SK-N-SH (cell line): ENCODE measurements at regions not wholly inside any gene's neighbourhood (a gene's known extent, or its start where the extent isn't known, plus 50 kb on each side); places are given as distances from the start of the nearest gene placed in this dataset.
"Not testable (repeated sequence)": the region's sequence is repeated elsewhere in the genome, so short reads cannot be mapped to it uniquely, and the experiment has no call there.

Experiments used
- CTCF ChIA-PET: fragments of 300-600, 350-600 bp; formaldehyde crosslinking; extraction: SDS; loops from one replicate; lab custom pipeline; 2021; lab: Yijun Ruan, JAX
- POLR2A ChIA-PET: fragments of 350-600 bp; sonication (Branson Sonifier 250); formaldehyde crosslinking; extraction: SDS; loops from one replicate; lab custom pipeline; 2020; ENCODE audit warnings: antibody characterized with exemption, inconsistent platforms; lab: Yijun Ruan, JAX
- DNase-seq: peaks from one replicate; pipeline ENCODE4 v3.0.0; 2012
- H2AFZ ChIP-seq: fragments of 200-600 bp; sonication (generic); 2 replicates; pipeline ENCODE4 v1.8.1; 2016; ENCODE audit warnings: antibody characterized with exemption, mild to moderate bottlenecking, low read depth
- H3F3A ChIP-seq: fragments of 200-600 bp; sonication (generic); replicated peaks from 2 replicates; pipeline ENCODE3; 2016; ENCODE audit warnings: antibody characterized with exemption, mild to moderate bottlenecking; ENCODE audit not compliant: insufficient read depth
- H3K27ac ChIP-seq, 2 experiments: fragments of 200-500 bp in 1 of 2; fragments of 200-600 bp in 1 of 2; sonication (Bioruptor generic) in 1 of 2; sonication (generic), shearing (Covaris generic) in 1 of 2; 2 replicates each; pipeline versions ENCODE4 v1.5.1 to v1.6.1; 2014 to 2016; ENCODE audit warnings: low read depth in 2 of 2, inconsistent platforms in 1 of 2, low read length in 1 of 2, mild to moderate bottlenecking in 1 of 2, mixed read lengths in 1 of 2
- H3K27me3 ChIP-seq: fragments of 200-600 bp; sonication (generic), shearing (Covaris generic); 2 replicates; pipeline ENCODE4 v1.6.1; 2016; ENCODE audit warnings: mixed run types; ENCODE audit not compliant: insufficient read depth
- H3K36me3 ChIP-seq, 2 experiments: fragments of 200-500 bp in 1 of 2; fragments of 200-600 bp in 1 of 2; sonication (Bioruptor generic) in 1 of 2; sonication (generic) in 1 of 2; replicated peaks in 1 of 2; 2 replicates each; pipeline versions ENCODE3 to v1.5.1; 2014 to 2016; ENCODE audit warnings: low read length in 1 of 2, mild to moderate bottlenecking in 1 of 2; ENCODE audit not compliant: insufficient read depth in 2 of 2, control insufficient read depth in 1 of 2
- H3K4me1 ChIP-seq, 2 experiments: fragments of 200-500 bp in 1 of 2; fragments of 200-600 bp in 1 of 2; sonication (Bioruptor generic) in 1 of 2; sonication (generic), shearing (Covaris generic) in 1 of 2; 2 replicates each; pipeline versions ENCODE4 v1.5.1 to v1.6.1; 2014 to 2016; ENCODE audit warnings: low read depth in 1 of 2, low read length in 1 of 2, mixed run types in 1 of 2; ENCODE audit not compliant: insufficient read depth in 2 of 2, control insufficient read depth in 1 of 2
- H3K4me2 ChIP-seq: fragments of 200-600 bp; sonication (generic), shearing (Covaris generic); 2 replicates; pipeline ENCODE4 v1.6.1; 2017; ENCODE audit warnings: mixed run types
- H3K4me3 ChIP-seq, 2 experiments: fragments of 200-500 bp in 1 of 2; fragments of 200-600 bp in 1 of 2; sonication (Bioruptor generic) in 1 of 2; sonication (generic), shearing (Covaris generic) in 1 of 2; 2 replicates each; pipeline versions ENCODE4 v1.5.1 to v1.8.1; 2014 to 2016; ENCODE audit warnings: low read depth in 2 of 2, inconsistent platforms in 1 of 2, low read length in 1 of 2, mild to moderate bottlenecking in 1 of 2, mixed read lengths in 1 of 2, moderate library complexity in 1 of 2
- H3K79me2 ChIP-seq: fragments of 200-600 bp; sonication (generic); 2 replicates; pipeline ENCODE4 v1.8.1; 2017; ENCODE audit warnings: mild to moderate bottlenecking; ENCODE audit not compliant: insufficient read depth
- H3K9ac ChIP-seq: fragments of 200-600 bp; sonication (generic); 2 replicates; pipeline ENCODE4 v1.6.1; 2017; ENCODE audit warnings: mixed run types
- H3K9me2 ChIP-seq: fragments of 200-600 bp; sonication (generic); 2 replicates; pipeline ENCODE4 v1.6.1; 2017; ENCODE audit warnings: mixed run types
- H3K9me3 ChIP-seq: fragments of 200-600 bp; sonication (generic); 2 replicates; pipeline ENCODE4 v1.6.1; 2017; ENCODE audit warnings: mixed run types, mild to moderate bottlenecking, moderate library complexity
- H4K20me1 ChIP-seq: fragments of 200-600 bp; sonication (generic); 2 replicates; pipeline ENCODE4 v1.6.1; 2017; ENCODE audit warnings: mild to moderate bottlenecking, mixed run types; ENCODE audit not compliant: insufficient read depth
- EZH2phosphoT487 ChIP-seq: fragments of 200-600 bp; sonication (generic); IDR thresholded peaks from 2 replicates; pipeline ENCODE4 v1.6.1; 2017; ENCODE audit warnings: low read depth, mixed run types, mild to moderate bottlenecking, antibody characterized with exemption, moderate library complexity, borderline replicate concordance
- FOSL2 ChIP-seq: IDR thresholded peaks from 2 replicates; pipeline ENCODE4 v1.4.0; 2012; ENCODE audit warnings: low read depth, mild to moderate bottlenecking, moderate library complexity, borderline replicate concordance
- FOXM1 ChIP-seq: IDR thresholded peaks from 2 replicates; pipeline ENCODE4 v1.4.0; 2012; ENCODE audit warnings: low read depth, mild to moderate bottlenecking
- GABPA ChIP-seq: IDR thresholded peaks from 2 replicates; pipeline ENCODE4 v1.4.0; 2012; ENCODE audit warnings: low read depth, mild to moderate bottlenecking
- JUND ChIP-seq: IDR thresholded peaks from 2 replicates; pipeline ENCODE4 v1.4.0; 2012
- MXI1 ChIP-seq: IDR thresholded peaks from 2 replicates; pipeline ENCODE4 v1.6.1; 2012; ENCODE audit warnings: mild to moderate bottlenecking, low read depth, low read length, improper control_type of control experiment
- NFIC ChIP-seq: IDR thresholded peaks from 2 replicates; pipeline ENCODE4 v1.4.0; 2012; ENCODE audit warnings: borderline replicate concordance
- POLR2AphosphoS5 ChIP-seq: IDR thresholded peaks from 2 replicates; pipeline ENCODE4 v1.6.1; 2012; ENCODE audit warnings: low read depth, low read length
- RXRA ChIP-seq: IDR thresholded peaks from 2 replicates; pipeline ENCODE4 v1.4.0; 2012; ENCODE audit warnings: low read depth, mild to moderate bottlenecking, borderline replicate concordance
- SIN3A ChIP-seq: IDR thresholded peaks from 2 replicates; pipeline ENCODE4 v1.6.1; 2012; ENCODE audit warnings: low read depth, mild to moderate bottlenecking, low read length, moderate library complexity, borderline replicate concordance
- TAF1 ChIP-seq: IDR thresholded peaks from 2 replicates; pipeline ENCODE4 v1.6.1; 2012; ENCODE audit warnings: low read depth, mild to moderate bottlenecking, low read length, moderate library complexity, borderline replicate concordance
- YY1 ChIP-seq: IDR thresholded peaks from 2 replicates; pipeline ENCODE4 v1.4.0; 2012; ENCODE audit warnings: low read depth, mild to moderate bottlenecking
- WGBS: methylation state at CpG from one replicate; pipeline ENCODE4 v1.1.6; 2017; ENCODE audit warnings: low lambda C conversion rate; 5-methylcytosine and 5-hydroxymethylcytosine counted together
- TF ChIP-seq, protein P1 (sequence below): fragments of 150-350 bp; IDR thresholded peaks from 2 replicates; pipeline ENCODE4 v1.6.1; 2017; ENCODE audit warnings: antibody characterized with exemption, low read length, low read depth, borderline replicate concordance
- TF ChIP-seq, protein P2 (sequence below): IDR thresholded peaks from 2 replicates; pipeline ENCODE4 v1.6.1; 2012; ENCODE audit warnings: mild to moderate bottlenecking, low read depth, low read length, moderate library complexity
- TF ChIP-seq, protein P3 (sequence below): IDR thresholded peaks from 2 replicates; pipeline ENCODE4; 2012

DNA sequence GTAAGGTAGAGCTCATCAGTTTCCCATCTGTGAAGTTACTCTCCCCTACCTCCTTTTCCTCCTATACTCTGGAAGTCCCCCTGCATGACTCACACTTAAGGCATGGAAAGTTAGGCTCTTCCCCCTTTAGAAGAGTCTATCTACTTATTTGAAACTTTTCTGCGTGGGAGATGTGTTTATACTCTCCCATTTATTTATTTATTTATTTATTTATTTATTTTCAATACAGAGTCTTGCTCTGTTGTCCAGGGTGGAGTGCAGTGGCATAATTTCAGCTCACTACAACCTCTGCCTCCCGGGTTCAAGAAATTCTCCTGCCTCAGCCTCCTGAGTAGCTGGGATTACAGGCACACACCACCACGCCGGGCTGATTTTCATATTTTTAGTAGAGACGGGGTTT lies 107.5 kb upstream of the JCAD start:
- Histone ChIP-seq H3K4me1 (peaks cover 2 to 10% of the 10 kb centered on the region in 2 experiments; a peak in 3 of 4 replicates), H3K9me2 (no peaks in the 10 kb centered on the region), H3K9ac (no peak overlapping the region), H2AFZ (no peak overlapping the region), H3F3A (peaks cover 22% of the 10 kb centered on the region), H3K4me2 (no peak overlapping the region), H3K36me3 (no peaks in the 10 kb centered on the region), H3K9me3 (no peaks in the 10 kb centered on the region), H3K79me2 (no peaks in the 10 kb centered on the region), H3K4me3 (no peak overlapping the region), H3K27ac (no peak overlapping the region), H3K27me3 (no peaks in the 10 kb centered on the region), H4K20me1 (no peaks in the 10 kb centered on the region)
- WGBS: 84% methylated on average over 5 of the region's 5 CpGs
- ChIA-PET CTCF (no interaction called here), POLR2A (no interaction called here)
- DNase-seq: no peak
- TF ChIP-seq SIN3A: no peak
- TF ChIP-seq NFIC: no peak
- TF ChIP-seq EZH2phosphoT487: no peak
- no peak for TF ChIP-seq TAF1
- no peak for TF ChIP-seq FOXM1
- no peak for TF ChIP-seq FOSL2
- TF ChIP-seq, protein P1, sequence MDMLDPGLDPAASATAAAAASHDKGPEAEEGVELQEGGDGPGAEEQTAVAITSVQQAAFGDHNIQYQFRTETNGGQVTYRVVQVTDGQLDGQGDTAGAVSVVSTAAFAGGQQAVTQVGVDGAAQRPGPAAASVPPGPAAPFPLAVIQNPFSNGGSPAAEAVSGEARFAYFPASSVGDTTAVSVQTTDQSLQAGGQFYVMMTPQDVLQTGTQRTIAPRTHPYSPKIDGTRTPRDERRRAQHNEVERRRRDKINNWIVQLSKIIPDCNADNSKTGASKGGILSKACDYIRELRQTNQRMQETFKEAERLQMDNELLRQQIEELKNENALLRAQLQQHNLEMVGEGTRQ: no peak
- TF ChIP-seq, protein P2, sequence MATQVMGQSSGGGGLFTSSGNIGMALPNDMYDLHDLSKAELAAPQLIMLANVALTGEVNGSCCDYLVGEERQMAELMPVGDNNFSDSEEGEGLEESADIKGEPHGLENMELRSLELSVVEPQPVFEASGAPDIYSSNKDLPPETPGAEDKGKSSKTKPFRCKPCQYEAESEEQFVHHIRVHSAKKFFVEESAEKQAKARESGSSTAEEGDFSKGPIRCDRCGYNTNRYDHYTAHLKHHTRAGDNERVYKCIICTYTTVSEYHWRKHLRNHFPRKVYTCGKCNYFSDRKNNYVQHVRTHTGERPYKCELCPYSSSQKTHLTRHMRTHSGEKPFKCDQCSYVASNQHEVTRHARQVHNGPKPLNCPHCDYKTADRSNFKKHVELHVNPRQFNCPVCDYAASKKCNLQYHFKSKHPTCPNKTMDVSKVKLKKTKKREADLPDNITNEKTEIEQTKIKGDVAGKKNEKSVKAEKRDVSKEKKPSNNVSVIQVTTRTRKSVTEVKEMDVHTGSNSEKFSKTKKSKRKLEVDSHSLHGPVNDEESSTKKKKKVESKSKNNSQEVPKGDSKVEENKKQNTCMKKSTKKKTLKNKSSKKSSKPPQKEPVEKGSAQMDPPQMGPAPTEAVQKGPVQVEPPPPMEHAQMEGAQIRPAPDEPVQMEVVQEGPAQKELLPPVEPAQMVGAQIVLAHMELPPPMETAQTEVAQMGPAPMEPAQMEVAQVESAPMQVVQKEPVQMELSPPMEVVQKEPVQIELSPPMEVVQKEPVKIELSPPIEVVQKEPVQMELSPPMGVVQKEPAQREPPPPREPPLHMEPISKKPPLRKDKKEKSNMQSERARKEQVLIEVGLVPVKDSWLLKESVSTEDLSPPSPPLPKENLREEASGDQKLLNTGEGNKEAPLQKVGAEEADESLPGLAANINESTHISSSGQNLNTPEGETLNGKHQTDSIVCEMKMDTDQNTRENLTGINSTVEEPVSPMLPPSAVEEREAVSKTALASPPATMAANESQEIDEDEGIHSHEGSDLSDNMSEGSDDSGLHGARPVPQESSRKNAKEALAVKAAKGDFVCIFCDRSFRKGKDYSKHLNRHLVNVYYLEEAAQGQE: no peak
- no peak for TF ChIP-seq JUND
- no peak for TF ChIP-seq YY1
- no peak for TF ChIP-seq RXRA
- no peak for TF ChIP-seq MXI1
- TF ChIP-seq, protein P3, sequence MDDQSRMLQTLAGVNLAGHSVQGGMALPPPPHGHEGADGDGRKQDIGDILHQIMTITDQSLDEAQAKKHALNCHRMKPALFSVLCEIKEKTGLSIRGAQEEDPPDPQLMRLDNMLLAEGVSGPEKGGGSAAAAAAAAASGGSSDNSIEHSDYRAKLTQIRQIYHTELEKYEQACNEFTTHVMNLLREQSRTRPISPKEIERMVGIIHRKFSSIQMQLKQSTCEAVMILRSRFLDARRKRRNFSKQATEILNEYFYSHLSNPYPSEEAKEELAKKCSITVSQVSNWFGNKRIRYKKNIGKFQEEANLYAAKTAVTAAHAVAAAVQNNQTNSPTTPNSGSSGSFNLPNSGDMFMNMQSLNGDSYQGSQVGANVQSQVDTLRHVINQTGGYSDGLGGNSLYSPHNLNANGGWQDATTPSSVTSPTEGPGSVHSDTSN: no peak
- TF ChIP-seq GABPA: no peak
- no peak for TF ChIP-seq POLR2AphosphoS5

DNA sequence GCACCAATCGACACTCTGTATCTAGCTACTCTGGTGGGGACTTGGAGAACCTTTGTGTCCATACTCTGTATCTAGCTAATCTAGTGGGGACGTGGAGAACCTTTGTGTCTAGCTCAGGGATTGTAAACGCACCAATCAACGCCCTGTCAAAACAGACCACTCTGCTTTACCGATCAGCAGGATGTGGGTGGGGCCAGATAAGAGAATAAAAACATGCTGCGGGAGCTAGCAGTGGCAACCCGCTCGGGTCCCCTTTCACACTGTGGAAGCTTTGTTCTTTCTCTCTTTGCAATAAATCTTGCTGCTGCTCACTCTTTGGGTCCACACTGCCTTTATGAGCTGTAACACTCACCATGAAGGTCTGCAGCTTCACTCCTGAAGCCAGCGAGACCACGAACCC lies 104.0 kb upstream of the JCAD start:
- H4K20me1 ChIP-seq, H3K4me1 ChIP-seq, H3K9me2 ChIP-seq, H3K36me3 ChIP-seq, CTCF ChIA-PET, H3F3A ChIP-seq, H3K4me2 ChIP-seq, H3K9me3 ChIP-seq, H3K79me2 ChIP-seq, H3K27me3 ChIP-seq, H3K9ac ChIP-seq, H2AFZ ChIP-seq, DNase-seq, H3K27ac ChIP-seq, H3K4me3 ChIP-seq, POLR2A ChIA-PET: not testable (repeated sequence)
- WGBS: 80% methylated on average over 10 of the region's 10 CpGs

DNA sequence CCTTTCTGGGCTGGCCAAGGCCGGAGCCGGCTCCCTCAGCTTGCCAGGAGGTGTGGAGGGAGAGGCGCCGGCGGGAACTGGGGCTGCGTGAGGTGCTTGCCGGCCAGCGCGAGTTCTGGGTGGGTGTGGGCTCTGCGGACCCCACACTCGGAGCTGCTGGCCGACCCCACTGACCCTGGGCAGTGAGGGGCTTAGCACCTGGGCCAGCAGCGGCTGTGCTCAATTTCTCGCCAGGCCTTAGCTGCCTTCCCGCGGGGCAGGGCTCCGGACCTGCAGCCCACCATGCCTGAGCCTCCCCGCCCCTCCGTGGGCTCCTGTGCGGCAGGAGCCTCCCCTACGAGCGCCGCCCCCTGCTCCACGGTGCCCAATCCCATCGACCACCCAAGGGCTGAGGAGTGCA lies 103.4 kb upstream of the JCAD start:
- H3K9me3 ChIP-seq, CTCF ChIA-PET, H3K4me3 ChIP-seq, DNase-seq, H2AFZ ChIP-seq, H3K27ac ChIP-seq, H3K9ac ChIP-seq, H3K27me3 ChIP-seq, POLR2A ChIA-PET, H3F3A ChIP-seq, H3K36me3 ChIP-seq, H4K20me1 ChIP-seq, H3K4me2 ChIP-seq, H3K4me1 ChIP-seq, H3K9me2 ChIP-seq, H3K79me2 ChIP-seq: not testable (repeated sequence)
- 90% methylated on average over 2 of the region's 25 CpGs for WGBS
